Stimulated activated CD4-positive, alpha-beta T cell treated with anti-CD3 and anti-CD28 coated beads, Interleukin-12 subunit alpha, Interleukin-12 subunit beta, amount 100 ng/mL, for 24 hours (primary cell): ENCODE measurements at regions not wholly inside any gene's neighbourhood (a gene's known extent, or its start where the extent isn't known, plus 50 kb on each side); places are given as distances from the start of the nearest gene placed in this dataset.
A peak's percentile ranks its signal among the peaks of the same experiment; 100 is the strongest.
"Not testable (repeated sequence)": the region's sequence is repeated elsewhere in the genome, so short reads cannot be mapped to it uniquely, and the experiment has no call there.

Experiments used
- DNase-seq, 2 experiments: peaks; one replicate each; pipeline ENCODE4 v3.0.0-alpha.2; 2020; ENCODE audit warnings: low read depth in 2 of 2

GRCh38 chr12:116687888-116688287 lies 50.0 kb downstream of the SPRING1 start:
- peak in 1 of 2 experiments; percentile 37 for DNase-seq

GRCh38 chr12:116684891-116685290 lies 53.0 kb downstream of the SPRING1 start:
- no peak for DNase-seq

- DNase-seq = no peak
These were observed 60.6 kb downstream of the SPRING1 start for GRCh38 chr12:116677202-116677661.

- no peak for DNase-seq
These were observed 62.3 kb downstream of the SPRING1 start for GRCh38 chr12:116675339-116676107.

- no peak for DNase-seq
These were observed 63.2 kb downstream of the SPRING1 start for GRCh38 chr12:116674643-116675183.

GRCh38 chr12:116673681-116674111 lies 64.2 kb downstream of the SPRING1 start:
- DNase-seq = no peak

- no peak for DNase-seq
These were observed 64.9 kb downstream of the SPRING1 start for GRCh38 chr12:116672842-116673516.

GRCh38 chr12:116672010-116672409 lies 65.9 kb downstream of the SPRING1 start:
- no peak for DNase-seq

- no peak for DNase-seq
These were observed 67.0 kb downstream of the SPRING1 start for GRCh38 chr12:116670859-116671258.

- DNase-seq = no peak
These were observed 70.1 kb downstream of the SPRING1 start for GRCh38 chr12:116667752-116668151.

GRCh38 chr12:116666829-116667228 lies 71.0 kb downstream of the SPRING1 start:
- DNase-seq = not testable (repeated sequence)

- no peak for DNase-seq
These were observed 71.6 kb downstream of the SPRING1 start for GRCh38 chr12:116666305-116666673.

GRCh38 chr12:116665666-116666304 lies 72.1 kb downstream of the SPRING1 start:
- no peak for DNase-seq

- no peak for DNase-seq
These were observed 73.8 kb downstream of the SPRING1 start for GRCh38 chr12:116664085-116664484.

GRCh38 chr12:116662612-116663144 lies 75.2 kb downstream of the SPRING1 start:
- DNase-seq = no peak

GRCh38 chr12:116661341-116661740 lies 76.5 kb downstream of the SPRING1 start:
- DNase-seq = no peak

GRCh38 chr12:116660740-116661139 lies 77.1 kb downstream of the SPRING1 start:
- DNase-seq = not testable (repeated sequence)

GRCh38 chr12:116659771-116660481 lies 77.9 kb downstream of the SPRING1 start:
- DNase-seq = no peak

- DNase-seq = no peak
These were observed 79.9 kb downstream of the SPRING1 start for GRCh38 chr12:116657921-116658495.

- DNase-seq = no peak
These were observed 81.6 kb downstream of the SPRING1 start for GRCh38 chr12:116656306-116656705.

- no peak for DNase-seq
These were observed 83.6 kb downstream of the SPRING1 start for GRCh38 chr12:116654226-116654743.
